B cell (primary cell): ENCODE measurements at regions not wholly inside any gene's neighbourhood (a gene's known extent, or its start where the extent isn't known, plus 50 kb on each side); places are given as distances from the start of the nearest gene placed in this dataset.

Source experiments
- ATAC-seq: fragments of 200-7000 bp; cut with Tn5 transposase; one replicate; pipeline ENCODE4 v1.10.0; 2021; ENCODE audit warnings: low read depth, mild to moderate bottlenecking, moderate number of reproducible peaks, moderate library complexity
- CTCF ChIA-PET: fragments of 350-600 bp; sonication (Branson Sonifier 250); formaldehyde crosslinking; loops from one replicate; lab custom pipeline; 2021; ENCODE audit warnings: antibody characterized with exemption, inconsistent platforms; lab: Charles Lee
- POLR2A ChIA-PET: fragments of 350-600 bp; sonication (Branson Sonifier 250); formaldehyde crosslinking; loops from one replicate; lab custom pipeline; 2021; ENCODE audit warnings: antibody characterized with exemption; lab: Charles Lee
- DNase-seq: peaks from one replicate; pipeline ENCODE4 v3.0.0; 2013
- H2AFZ ChIP-seq: 2 replicates; pipeline ENCODE4 v1.6.1; 2012; ENCODE audit warnings: mild to moderate bottlenecking, low read depth, low read length; ENCODE audit not compliant: insufficient read depth, poor library complexity, severe bottlenecking
- H3K27ac ChIP-seq, 2 donors: 1 replicate in 1 of 2; 2 replicates in 1 of 2; pipeline ENCODE4 v1.5.1; 2012 to 2013; ENCODE audit warnings: low read length in 2 of 2, mild to moderate bottlenecking in 2 of 2, moderate library complexity in 1 of 2
- H3K27me3 ChIP-seq, 4 experiments: fragments of 200-600 bp in 1 of 4; sonication (generic) in 1 of 4; replicated peaks in 1 of 4; 1 replicate in 2 of 4; 2 replicates in 2 of 4; pipeline versions ENCODE4 v1.6.1 to v1.7.0; 2013 to 2016; ENCODE audit warnings: low read length in 3 of 4, mild to moderate bottlenecking in 2 of 4, mixed read lengths in 1 of 4, moderate library complexity in 1 of 4; ENCODE audit not compliant: insufficient read depth in 4 of 4, control insufficient read depth in 3 of 4; ENCODE audit errors: control extremely low read depth in 1 of 4
- H3K36me3 ChIP-seq, 2 experiments: replicated peaks in 1 of 2; 1 replicate in 1 of 2; 2 replicates in 1 of 2; pipeline versions ENCODE4 v1.6.1 to v1.7.1; 2013; ENCODE audit warnings: low read length in 1 of 2; ENCODE audit not compliant: insufficient read depth in 2 of 2, control insufficient read depth in 1 of 2; ENCODE audit errors: control extremely low read depth in 1 of 2, extremely low read depth in 1 of 2
- H3K4me1 ChIP-seq, 2 donors: fragments of 200-600 bp in 1 of 2; sonication (generic) in 1 of 2; 1 replicate in 1 of 2; 2 replicates in 1 of 2; pipeline versions ENCODE4 v1.5.1 to v1.6.1; 2013 to 2017; ENCODE audit warnings: low read length in 2 of 2; ENCODE audit not compliant: control insufficient read depth in 2 of 2, insufficient read depth in 2 of 2
- H3K4me2 ChIP-seq: replicated peaks from 2 replicates; pipeline ENCODE3; 2012; ENCODE audit warnings: mild to moderate bottlenecking, low read depth, low read length; ENCODE audit not compliant: poor library complexity, severe bottlenecking
- H3K4me3 ChIP-seq, 5 experiments: fragments of 200-600 bp in 1 of 5; sonication (generic) in 1 of 5; 1 replicate in 3 of 5; 2 replicates in 2 of 5; pipeline versions ENCODE4 v1.5.1 to v1.7.0; 2011 to 2016; ENCODE audit warnings: low read length in 4 of 5, mild to moderate bottlenecking in 4 of 5, low read depth in 2 of 5, control low read depth in 1 of 5, moderate library complexity in 1 of 5; ENCODE audit not compliant: insufficient read depth in 1 of 5; ENCODE audit errors: control extremely low read depth in 1 of 5, extremely low read depth in 1 of 5
- H3K79me2 ChIP-seq: fragments of 200-600 bp; sonication (generic); one replicate; pipeline ENCODE4 v1.6.0; 2016; ENCODE audit warnings: low read length; ENCODE audit not compliant: control insufficient read depth, insufficient read depth
- H3K9ac ChIP-seq: fragments of 200-600 bp; sonication (generic); 2 replicates; pipeline ENCODE4 v1.6.1; 2017; ENCODE audit warnings: mild to moderate bottlenecking, low read length, moderate library complexity
- H3K9me3 ChIP-seq, 3 donors: one replicate each; pipeline versions ENCODE4 v1.6.1 to v1.7.1; 2013; ENCODE audit warnings: low read length in 2 of 3; ENCODE audit not compliant: control insufficient read depth in 2 of 3, insufficient read depth in 1 of 3; ENCODE audit errors: control extremely low read depth in 1 of 3
- H4K20me1 ChIP-seq: 2 replicates; pipeline ENCODE4 v1.6.0; 2012; ENCODE audit warnings: mild to moderate bottlenecking, low read length; ENCODE audit not compliant: insufficient read depth, control insufficient read depth, poor library complexity, severe bottlenecking
- H3K27ac Mint-ChIP-seq: one replicate; pipeline ENCODE4 v1.8.0; 2021; ENCODE audit warnings: mixed read lengths
- H3K27me3 Mint-ChIP-seq: one replicate; pipeline ENCODE4 v1.8.0; 2021; ENCODE audit warnings: mixed read lengths
- H3K4me1 Mint-ChIP-seq: one replicate; pipeline ENCODE4 v1.8.0; 2021; ENCODE audit warnings: mixed read lengths
- H3K4me3 Mint-ChIP-seq: one replicate; pipeline ENCODE4 v1.8.0; 2021; ENCODE audit warnings: mixed read lengths
- H3K9me3 Mint-ChIP-seq: one replicate; pipeline ENCODE4 v1.8.0; 2022; ENCODE audit warnings: mixed read lengths; ENCODE audit not compliant: insufficient read depth
- CTCF ChIP-seq: fragments of 200-600 bp; IDR thresholded peaks from one replicate; pipeline ENCODE4 v1.8.0; 2022; ENCODE audit warnings: antibody characterized with exemption, mild to moderate bottlenecking
- EZH2 ChIP-seq: IDR thresholded peaks from 2 replicates; pipeline ENCODE4 v1.6.1; 2012; ENCODE audit warnings: borderline replicate concordance, low read depth, mild to moderate bottlenecking, moderate library complexity, low read length; ENCODE audit not compliant: insufficient read depth, poor library complexity, severe bottlenecking
- WGBS: methylation state at CpG from one replicate; pipeline ENCODE4 v1.1.5; 2013; ENCODE audit warnings: missing lambda C conversion rate; ENCODE audit not compliant: insufficient coverage; 5-methylcytosine and 5-hydroxymethylcytosine counted together
- intact Hi-C: fragments of 100-400 bp; cut with micrococcal nuclease; formaldehyde crosslinking; loops from one replicate; pipeline ENCODE4 v1.10.0; 2022

GRCh38 chr4:14008494-14008893, 381.0 kb upstream of the BOD1L1 start:
- Histone ChIP-seq H3K4me3 (no peak overlapping the region), H3K4me1 (peaks cover 0 to 4% of the 10 kb centered on the region in 2 donors), H3K9ac (no peak overlapping the region), H3K79me2 (no peaks in the 10 kb centered on the region), H2AFZ (no peak overlapping the region), H3K27me3 (no peaks in the 10 kb centered on the region), H3K36me3 (no peaks in the 10 kb centered on the region), H3K27ac (no peak overlapping the region), H3K4me2 (no peak overlapping the region), H4K20me1 (no peaks in the 10 kb centered on the region), H3K9me3 (peaks cover 0 to 3% (median 1%) of the 10 kb centered on the region in 3 donors)
- ATAC-seq = peak; percentile 45
- no CpG with 5 or more reads among the region's 3 CpGs for WGBS
- Mint-ChIP-seq H3K27ac (no peak overlapping the region), H3K9me3 (no peaks in the 10 kb centered on the region), H3K27me3 (no peaks in the 10 kb centered on the region), H3K4me1 (peaks cover 6% of the 10 kb centered on the region), H3K4me3 (no peak overlapping the region)
- TF ChIP-seq EZH2 = no peak
- ChIA-PET CTCF (no interaction called here), POLR2A (no interaction called here)
- intact Hi-C loops = no loop called here
- DNase-seq = peak; percentile 6

GRCh38 chr4:14018191-14018853, 390.8 kb upstream of the BOD1L1 start:
- ChIA-PET CTCF (no interaction called here), POLR2A (no interaction called here)
- Mint-ChIP-seq H3K4me3 (no peak overlapping the region), H3K27ac (no peak overlapping the region), H3K9me3 (no peaks in the 10 kb centered on the region), H3K4me1 (no peaks in the 10 kb centered on the region), H3K27me3 (no peaks in the 10 kb centered on the region)
- no peak overlapping the region for H2AFZ ChIP-seq
- no peak overlapping the region for H3K4me2 ChIP-seq
- H3K9ac ChIP-seq = no peak overlapping the region
- ATAC-seq = no peak
- no peak for DNase-seq
- intact Hi-C loops = no loop called here
- no peaks in the 10 kb centered on the region for H3K27me3 ChIP-seq
- no peak overlapping the region for H3K27ac ChIP-seq
- H3K4me3 ChIP-seq = no peak overlapping the region
- H3K79me2 ChIP-seq = no peaks in the 10 kb centered on the region
- no peaks in the 10 kb centered on the region for H3K36me3 ChIP-seq
- peaks cover 3 to 11% (median 4%) of the 10 kb centered on the region in 3 donors for H3K9me3 ChIP-seq
- no peak for TF ChIP-seq CTCF
- no peak for TF ChIP-seq EZH2
- WGBS = 62% methylated on average over 2 of the region's 5 CpGs
- H3K4me1 ChIP-seq = no peaks in the 10 kb centered on the region
- H4K20me1 ChIP-seq = no peaks in the 10 kb centered on the region
